ENCODE measurements at regions not wholly inside any gene's neighbourhood (a gene's known extent, or its start where the extent isn't known, plus 50 kb on each side); places are given as distances from the start of the nearest gene placed in this dataset.

DNA sequence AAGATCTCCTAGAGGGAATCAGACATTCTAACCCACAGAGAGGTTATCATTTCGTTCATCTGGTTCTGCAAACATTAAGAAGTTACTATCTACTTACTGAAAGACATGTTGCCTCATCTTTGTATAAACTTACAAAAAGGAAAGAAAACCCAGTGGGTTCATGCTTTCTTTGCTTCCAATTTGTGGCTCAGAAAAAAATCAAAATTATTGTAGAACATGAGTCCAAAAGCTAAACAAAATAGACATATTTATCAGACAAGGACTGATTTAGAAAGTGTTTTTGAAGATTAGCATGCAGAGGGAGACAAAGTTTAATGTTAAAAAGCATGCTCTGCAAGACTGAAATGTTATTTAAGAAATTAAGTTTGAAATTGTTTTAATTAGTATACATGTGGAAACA lies 123.1 kb downstream of the MBL2 start:
- no peak for DNase-seq (ENCODE audit: low spot score)

DNA sequence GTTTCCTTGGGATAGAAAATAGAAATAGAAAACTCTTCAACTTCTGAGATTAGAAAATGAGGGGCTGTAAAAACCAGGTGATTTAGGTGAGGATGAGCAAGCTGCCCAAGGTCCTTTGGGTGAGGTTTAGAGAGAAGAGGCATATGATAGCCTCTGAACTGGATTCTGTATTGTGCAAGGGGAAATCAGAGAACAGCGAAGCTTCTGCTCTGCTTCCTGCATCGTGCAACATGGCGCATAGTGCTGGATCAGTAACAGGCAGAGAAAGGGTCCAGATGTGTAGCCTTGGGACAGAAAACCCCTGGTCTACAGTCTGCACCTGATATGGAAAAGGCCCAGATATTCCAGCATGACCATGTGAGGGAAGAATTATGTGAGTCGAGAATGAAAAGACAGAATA lies 121.7 kb downstream of the MBL2 start:
- no peak for DNase-seq (ENCODE audit: low spot score)

DNA sequence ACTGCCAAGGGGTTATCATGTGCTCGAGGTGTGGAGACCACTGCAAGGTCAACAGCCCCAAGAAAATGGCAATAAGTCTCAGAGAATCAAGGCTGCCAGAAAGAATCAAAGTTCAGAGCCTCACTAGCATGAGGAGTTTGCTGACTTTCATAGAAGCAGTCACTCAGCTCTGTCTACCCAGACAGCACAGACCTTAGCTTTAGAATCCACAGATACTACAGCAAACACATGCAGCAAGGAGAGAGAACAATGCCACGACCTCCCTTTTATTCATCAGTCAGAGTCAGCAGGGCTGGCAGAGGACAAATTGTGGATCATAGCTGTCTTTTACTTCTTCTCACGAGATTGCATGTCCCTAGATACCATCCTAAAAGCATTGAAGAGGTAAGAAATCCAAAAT lies 121.3 kb downstream of the MBL2 start:
- DNase-seq (ENCODE audit: low spot score): no peak

DNA sequence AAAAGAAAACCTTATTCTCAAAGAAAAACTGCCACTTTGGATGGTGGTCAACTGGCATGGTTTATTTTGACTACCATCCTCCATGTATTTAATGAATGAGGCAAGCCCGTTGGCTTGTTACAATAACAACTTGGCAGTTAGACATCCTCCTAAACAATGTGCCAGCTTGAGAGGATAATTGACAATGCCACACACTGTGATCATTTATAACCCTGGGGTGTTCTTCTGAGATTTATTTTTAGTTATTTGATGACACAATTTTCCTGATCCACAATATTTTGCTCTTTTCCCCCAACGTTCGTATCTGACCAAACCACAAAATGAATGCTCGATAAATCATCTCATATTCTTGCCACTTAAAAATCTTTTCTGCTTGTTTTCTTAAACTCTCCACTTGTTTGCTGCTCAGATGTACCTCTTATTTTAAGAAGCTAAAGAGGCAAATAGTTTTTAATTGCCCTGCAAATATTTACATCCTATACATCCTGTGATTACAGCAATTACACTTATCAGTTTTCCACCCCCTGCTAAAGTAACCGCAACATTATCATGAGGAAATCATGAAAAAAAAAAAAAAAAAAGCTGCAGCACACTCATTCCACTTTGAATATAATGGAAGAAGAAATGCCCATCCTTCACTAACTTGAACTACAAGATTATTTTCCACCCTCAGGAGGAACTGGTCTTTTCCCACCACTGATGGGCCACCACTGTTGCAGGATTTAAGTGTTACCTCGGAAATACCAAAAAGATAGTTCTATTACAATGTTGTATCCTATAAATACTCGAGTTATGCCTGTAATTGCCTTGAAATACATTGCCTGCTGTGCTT lies 119.9 kb downstream of the MBL2 start:
- no peak for DNase-seq (ENCODE audit: low spot score)

DNA sequence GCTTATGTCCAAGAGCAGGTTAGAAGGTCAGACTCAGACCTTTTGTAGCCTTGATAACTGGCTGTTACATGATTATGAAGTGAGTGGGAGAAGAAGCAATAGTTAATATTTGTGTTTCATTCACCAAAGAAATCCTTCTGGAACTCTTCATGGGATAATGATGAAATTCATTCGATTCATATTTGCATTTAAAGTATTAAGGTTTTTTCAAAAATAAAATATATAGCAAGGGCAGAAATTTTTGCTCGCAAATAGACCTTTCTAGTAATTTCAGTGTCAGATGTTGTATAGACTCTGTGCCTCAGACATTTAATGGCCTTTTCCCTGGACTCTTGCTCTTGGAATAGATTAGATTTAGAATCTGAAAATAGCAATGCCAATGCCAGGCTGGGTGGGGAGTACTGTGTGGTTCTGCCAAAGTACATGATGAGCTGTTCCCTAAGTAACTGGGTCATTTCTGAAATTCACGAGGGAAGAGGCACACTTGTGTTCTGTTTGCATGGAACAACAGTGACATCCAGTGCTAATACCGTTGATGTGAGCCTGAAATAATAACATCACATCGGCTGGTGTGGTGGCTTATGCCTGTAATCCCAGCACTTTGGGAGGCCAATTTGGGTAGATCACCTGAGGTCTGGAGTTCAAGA lies 119.2 kb downstream of the MBL2 start:
- no peak for DNase-seq (ENCODE audit: low spot score)

DNA sequence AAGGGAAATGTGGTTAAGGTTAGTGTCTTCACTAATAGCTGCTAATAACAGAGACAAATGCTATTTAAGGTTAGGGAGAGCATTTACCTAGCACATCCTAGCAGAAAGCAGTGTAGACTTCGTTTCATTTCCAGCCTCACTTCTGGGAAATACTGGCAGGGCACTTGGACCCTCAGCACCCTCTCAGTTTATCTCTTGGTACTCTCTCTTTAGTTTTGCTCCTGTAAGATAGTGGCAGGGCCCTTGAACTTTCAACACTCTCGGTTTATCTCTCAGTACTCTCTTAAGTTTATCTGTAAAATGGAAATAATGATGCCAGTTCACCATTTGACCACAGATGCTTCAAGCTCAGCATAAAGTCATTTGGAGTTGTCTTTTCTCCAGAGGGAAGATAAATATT lies 118.4 kb downstream of the MBL2 start:
- DNase-seq (ENCODE audit: low spot score): no peak

DNA sequence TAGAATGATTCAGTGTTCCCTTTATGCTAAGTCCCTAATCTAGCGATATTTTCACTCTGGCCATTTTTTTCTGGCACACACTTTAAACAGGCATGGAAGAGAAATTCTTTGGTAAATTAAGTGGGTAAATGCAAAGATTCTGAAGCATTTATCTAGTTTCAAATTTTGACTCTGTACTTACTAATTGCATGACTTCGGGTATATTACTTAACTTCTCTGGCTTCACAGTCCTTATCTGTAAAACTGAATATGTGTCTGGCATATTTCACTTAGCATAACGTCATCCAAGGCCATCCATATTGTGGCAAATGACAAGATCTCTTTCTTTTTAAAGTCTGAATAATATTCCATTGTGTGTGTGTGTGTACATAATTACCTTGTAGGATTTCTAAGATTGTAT lies 114.5 kb downstream of the MBL2 start:
- no peak for DNase-seq (ENCODE audit: low spot score)

DNA sequence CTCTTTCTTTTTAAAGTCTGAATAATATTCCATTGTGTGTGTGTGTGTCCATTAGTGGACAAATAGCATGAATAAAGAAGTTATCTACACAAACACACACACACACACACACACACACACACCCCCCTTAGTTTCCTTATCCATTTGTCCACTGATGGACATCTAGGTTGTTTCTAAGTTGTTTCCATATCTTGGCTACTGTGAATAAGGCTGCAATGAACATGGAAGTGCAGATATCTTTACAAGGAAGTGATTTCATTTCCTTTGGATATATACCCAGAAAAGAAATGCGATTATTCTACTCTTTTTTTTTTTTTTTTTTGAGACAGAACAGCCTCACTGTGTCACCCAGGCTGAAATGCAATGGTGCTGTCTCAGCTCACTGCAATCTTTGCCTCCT lies 113.5 kb downstream of the MBL2 start:
- DNase-seq (ENCODE audit: low spot score): no peak

DNA sequence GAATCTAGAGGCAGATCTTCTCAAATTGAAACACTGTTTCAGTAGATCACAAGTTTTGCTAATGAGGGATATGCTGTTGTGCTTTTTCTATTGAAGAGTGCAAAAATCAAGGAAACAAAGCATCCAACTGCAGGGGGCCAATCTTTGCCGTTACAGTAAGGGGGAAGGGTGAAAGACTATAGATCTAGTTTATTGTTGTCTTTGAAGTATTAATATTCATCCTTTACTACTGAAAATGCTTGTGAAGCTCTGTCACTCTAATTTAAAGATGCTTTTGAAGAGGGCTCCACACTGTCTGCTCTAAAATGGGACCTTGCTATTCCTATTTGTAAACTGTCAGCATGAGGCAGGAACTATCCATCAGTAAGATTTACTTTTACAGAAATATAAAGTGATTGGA lies 110.3 kb downstream of the MBL2 start:
- DNase-seq (ENCODE audit: low spot score): no peak

DNA sequence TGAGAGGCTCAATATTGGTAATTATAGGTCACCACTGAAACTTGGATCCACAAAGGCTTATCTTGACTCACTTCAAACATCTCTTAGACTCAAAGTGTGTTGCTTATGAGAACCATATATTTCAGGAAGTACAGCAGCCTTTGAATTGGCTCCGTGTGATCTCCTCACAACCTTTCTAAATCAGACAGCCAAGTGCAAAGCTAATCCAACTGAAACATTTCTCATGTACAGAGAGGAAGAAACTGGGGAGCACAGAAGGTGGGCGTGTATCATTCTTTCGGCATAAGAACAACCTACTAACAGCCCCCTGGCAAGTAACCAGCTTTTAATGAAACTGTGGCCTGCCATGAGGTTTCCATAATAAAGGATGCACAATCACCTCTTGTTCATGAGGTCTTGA lies 109.4 kb downstream of the MBL2 start:
- no peak for DNase-seq (ENCODE audit: low spot score)

DNA sequence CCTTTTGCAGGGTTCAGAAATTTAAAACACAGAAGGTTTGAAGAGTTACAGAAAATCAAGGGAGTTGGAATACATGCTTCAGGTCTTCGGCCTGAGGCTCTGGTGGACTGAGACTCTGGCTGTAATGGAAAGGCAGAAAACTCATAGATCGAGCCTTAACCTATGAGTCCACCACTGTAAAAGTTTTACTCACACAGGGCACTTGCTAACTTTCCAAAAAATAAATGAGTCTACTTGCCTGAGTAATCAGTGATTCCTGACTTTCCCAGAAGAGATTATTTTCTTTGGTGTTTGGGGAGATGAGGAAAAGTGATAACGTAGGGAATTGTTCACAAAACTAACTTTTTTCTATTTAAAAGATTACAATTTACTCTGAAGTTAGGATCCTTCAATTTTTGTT lies 108.0 kb downstream of the MBL2 start:
- no peak for DNase-seq (ENCODE audit: low spot score)

DNA sequence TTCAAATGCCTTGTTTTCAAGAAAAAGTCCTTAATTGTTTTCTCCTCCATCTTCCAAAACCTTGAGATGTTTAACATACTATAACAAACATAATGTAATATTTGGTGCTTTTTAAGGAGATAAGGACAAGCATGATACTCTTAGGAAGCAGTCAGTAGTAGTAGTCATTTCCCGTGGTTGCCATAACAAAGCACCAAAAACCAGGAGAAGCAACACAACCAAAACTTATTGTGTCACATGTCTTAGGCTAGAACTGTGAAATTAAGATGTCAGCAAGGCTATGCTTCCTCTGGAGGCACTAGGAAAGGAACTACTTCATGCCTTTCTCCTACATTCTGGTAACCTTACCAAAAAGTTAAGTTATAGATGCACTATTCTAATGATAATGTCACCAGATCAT lies 106.8 kb downstream of the MBL2 start:
- DNase-seq (ENCODE audit: low spot score): no peak

DNA sequence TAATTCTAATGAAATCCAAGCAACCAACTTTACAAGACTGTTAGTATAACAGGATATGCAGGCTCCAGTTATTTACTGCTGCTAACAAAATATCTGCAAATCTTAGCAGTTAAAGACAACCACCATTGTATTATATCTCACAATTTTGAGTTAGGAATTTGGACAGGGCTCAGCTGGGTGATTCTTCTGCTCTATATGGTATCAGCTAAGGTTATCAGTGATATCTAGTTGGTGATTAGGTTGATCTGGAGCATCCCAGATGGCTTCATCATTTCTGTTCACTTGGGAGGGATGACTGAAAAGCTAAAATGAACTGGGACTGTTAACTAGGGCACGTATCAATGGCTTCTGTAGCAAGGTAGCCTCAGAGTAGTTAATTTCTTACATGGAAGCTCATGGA lies 105.7 kb downstream of the MBL2 start:
- DNase-seq (ENCODE audit: low spot score): no peak

DNA sequence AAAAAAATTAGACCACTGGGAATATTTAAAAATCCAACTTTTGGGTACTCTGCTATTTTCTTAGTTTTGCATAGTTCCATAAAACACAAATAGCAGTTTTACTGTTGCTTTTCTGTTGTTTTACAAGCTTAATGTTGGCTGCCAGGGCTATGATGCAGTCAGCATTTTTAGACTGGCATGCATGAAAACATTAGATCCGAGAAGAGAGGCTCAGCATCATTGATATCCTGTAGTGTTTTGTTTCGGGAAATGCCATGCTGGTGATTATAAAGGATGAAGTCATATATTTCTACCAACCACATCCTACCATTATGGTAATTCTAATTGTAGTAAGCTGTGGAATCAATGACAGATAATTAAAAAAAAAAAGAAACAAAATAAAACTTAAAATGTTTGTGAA lies 104.6 kb downstream of the MBL2 start:
- DNase-seq (ENCODE audit: low spot score): no peak

DNA sequence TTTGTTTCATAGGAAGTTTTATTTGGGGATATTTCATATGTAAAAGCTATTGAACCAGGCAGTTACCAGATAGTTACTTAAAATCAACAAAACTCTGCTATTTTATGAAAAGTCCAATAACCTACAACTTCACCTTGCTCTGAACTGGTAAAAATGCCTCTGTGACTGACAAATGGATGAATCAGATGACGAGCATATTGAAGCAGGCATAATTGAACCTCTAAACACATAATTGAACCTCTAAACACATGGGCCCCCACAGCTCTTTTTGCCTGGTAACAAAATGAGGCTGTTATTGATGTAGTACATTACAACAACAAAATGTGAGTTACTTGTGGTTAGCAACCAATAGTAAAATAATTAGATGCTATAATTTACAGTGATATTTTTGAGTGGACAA lies 99.7 kb downstream of the MBL2 start:
- no peak for DNase-seq (ENCODE audit: low spot score)

DNA sequence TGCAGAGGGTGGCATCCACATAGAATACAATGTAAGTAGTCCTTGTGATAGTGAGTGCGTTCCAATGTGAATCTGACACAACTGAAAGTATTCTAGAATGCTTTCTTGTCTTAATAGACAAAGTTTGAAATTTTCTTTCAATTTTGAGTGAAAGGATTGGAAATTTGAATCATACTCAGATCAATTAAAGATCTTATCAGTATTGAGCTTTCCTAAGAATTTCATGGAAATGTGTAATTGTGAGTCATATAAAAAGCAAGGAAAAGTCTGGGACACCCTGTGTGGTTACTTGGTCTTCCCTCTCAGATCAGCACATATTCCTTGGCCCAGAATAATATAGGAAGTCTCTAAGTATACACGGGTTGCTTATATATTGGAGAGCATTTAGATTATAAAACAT lies 99.1 kb downstream of the MBL2 start:
- no peak for DNase-seq (ENCODE audit: low spot score)

DNA sequence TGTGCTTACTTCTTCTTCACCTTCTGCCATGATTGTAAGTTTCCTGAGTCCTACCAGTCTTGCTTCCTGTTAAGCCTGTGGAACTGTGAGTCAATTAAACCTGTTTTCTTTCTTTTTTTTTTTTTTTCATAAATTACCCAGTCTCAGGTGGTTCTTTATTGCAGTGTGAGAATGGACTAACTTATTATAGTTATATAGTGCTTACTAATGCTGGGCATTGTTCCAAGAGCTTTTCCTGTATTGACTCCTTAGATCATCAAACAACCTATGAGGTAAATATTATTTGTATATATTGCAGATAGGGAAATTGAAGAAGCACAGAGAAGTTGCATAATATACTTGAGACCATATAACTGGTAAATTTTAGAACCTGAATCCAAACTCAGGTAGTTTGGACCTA lies 98.1 kb downstream of the MBL2 start:
- DNase-seq (ENCODE audit: low spot score): no peak

DNA sequence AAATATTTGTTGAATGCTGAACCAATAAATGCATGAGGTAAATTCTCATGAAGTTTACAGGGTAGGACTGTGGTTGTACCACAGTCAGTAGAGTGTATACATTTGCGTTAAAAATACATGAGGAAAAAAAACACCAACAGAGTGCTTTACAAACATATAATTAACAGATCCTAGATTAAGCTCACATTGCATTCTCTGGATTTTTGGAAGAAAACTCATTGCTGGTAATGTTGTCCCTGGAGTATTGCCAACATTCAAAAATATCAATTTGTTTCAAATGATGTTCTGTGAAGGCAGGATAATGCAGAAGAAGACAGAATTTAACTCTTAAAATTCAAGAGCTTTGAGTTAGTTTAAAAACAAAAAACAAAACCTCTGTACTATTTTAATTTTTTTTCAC lies 95.5 kb downstream of the MBL2 start:
- no peak for DNase-seq (ENCODE audit: low spot score)

DNA sequence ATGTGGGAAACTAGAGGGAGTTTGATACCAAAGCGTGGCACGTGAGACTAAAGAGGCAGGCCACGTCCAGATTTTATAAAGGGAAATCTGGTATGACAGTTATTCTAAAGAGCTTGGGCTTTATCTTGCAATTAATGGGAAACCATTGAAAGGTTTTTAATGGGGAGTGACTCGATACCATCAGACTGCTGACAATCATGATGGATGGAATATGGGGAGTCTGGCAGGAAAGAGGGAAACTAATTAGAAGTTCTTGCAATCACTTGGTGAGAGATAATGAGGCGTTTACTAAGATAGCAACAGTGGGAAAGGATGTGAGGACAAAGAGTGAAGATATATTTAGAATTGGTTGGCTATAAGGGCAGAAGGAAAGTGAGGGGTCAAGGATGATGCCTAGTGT lies 94.0 kb downstream of the MBL2 start:
- no peak for DNase-seq (ENCODE audit: low spot score)

DNA sequence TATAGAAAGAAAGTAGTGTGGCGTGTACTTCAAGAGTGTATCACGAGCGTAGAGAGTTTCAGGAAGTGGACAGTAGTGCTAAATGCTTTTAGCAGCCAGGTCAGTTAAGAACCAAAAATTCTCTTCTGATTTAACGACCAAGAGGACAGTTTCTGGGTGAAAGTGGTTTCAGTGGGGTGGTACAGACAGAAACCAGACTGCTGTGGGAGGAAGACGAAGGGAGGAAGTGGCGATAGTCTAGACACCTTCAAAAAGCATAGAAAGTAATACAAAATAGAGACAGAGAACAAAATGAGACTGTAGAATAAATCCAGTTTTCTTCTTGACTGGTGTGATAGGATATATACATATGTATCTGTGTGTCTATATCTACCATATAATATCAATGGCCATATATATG lies 93.5 kb downstream of the MBL2 start:
- DNase-seq (ENCODE audit: low spot score): no peak

DNA sequence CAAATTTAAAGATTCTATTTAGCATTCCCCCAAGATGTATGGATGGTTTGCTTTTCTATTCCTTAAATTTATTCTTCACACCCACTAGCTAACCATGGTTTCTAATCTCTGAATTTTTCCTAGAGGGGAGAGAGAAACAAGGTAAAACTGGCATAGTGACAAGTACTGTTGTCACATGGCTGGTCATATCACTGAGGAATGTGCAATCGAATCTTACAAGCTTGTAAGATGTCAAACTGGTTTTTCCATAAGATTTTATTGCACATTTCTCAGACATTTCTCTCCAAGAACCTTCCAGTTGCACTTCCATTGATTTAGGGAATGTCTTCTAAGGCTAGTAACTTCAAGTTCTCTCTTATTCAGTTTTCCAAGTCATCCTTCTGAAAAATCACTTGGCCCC lies 89.8 kb downstream of the MBL2 start:
- DNase-seq (ENCODE audit: low spot score): no peak

DNA sequence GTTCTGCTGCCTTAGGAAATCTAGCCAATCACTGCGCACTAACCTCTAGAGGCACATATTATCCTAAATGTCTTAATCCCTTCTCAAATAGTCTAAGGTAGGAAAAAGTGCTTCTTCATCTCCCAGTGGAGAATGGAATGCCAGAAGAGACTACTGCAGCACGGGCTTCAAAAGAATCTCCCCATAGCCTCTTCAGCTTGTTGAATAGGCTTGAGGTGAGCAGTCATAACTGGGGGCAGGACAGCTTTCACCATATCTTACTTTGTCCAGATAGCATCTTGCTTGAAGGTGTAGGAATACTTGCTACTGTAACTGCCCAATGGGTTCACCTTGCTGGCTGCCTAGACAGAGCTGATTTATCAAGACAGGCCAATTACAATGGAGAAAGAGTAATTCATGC lies 88.8 kb downstream of the MBL2 start:
- DNase-seq (ENCODE audit: low spot score): no peak

DNA sequence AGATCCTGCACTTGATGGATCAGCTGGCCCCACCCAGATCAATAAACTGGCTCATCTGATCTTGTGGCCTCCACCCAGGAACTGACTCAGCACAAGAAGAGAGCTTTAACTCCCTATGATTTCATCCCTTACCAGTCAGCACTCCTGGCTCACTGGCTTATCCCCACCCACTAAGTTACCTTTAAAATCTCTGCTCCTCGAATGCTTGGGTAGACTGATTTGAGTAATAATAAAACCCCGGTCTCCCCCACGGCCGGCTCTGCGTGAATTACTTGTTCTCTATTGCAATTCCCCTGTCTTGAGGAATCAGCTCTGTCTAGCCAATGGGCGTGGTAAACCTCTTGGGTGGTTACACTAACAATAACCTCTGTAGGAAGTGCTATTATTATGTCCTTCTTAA lies 83.7 kb downstream of the MBL2 start:
- DNase-seq (ENCODE audit: low spot score): no peak

DNA sequence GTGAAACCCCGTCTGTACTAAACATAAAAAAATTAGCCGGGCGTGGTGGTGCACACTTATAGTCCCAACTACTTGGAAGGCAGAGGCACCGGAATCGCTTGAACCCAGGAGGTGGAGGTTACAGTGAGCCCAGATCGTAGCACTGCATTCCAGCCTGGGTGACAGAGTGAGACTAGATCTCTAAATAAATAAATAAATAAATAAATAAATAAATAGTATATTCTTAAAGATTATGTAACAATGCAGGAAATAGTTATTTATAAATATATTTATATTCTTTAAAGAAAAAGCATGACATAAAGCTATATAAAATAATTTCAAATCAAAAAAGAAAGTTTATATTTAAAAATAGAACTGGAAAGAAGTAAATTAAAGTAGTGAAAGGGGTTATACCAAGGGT lies 76.4 kb downstream of the MBL2 start:
- DNase-seq (ENCODE audit: low spot score): no peak

All from ecto neural progenitor cell (in vitro differentiated cells).